NCI-H1930 (cell line): ENCODE measurements at regions not wholly inside any gene's neighbourhood (a gene's known extent, or its start where the extent isn't known, plus 50 kb on each side); places are given as distances from the start of the nearest gene placed in this dataset.

Source experiments
- DNase-seq, 2 experiments: peaks; one replicate each; lab custom pipeline; 2025; lab: John Stamatoyannopoulos, UW

DNA sequence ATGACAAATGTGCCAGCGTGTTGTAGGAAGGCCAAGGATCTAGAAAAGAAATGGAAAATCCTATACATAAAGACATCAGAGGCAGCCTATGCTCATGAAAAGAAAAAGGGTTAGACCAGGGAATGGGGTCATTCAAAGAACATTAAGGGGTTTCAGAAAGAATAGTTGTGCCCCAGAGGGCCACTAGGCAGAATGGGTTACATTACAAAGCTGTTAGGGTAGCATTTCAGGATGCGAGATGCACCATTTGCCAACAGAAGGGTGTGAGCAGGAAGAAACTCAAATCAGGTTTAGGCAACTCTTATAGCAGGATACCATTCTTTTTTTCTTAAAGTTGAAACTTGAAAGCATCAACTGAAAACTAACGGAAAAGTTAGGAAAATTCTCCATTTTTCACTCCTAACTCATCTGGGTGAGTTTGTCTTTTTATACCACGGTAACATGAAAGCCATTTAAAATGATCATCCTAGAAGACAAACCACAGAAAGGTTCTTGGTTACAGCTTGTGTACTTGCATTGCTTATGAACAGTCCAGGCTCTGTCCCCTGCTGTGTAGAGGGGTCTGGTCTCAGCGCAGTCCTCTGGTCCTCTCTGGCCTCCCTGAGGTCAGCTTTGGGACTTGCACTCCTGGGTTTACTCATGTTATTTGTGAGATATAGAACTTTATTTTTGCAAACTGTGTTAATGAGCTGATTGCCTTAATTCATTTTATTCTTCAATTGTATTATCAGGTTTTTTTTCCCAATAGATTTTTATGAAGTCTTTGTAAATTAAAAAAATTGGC is 209.1 kb downstream of the DACT1 start:
- no peak for DNase-seq

DNA sequence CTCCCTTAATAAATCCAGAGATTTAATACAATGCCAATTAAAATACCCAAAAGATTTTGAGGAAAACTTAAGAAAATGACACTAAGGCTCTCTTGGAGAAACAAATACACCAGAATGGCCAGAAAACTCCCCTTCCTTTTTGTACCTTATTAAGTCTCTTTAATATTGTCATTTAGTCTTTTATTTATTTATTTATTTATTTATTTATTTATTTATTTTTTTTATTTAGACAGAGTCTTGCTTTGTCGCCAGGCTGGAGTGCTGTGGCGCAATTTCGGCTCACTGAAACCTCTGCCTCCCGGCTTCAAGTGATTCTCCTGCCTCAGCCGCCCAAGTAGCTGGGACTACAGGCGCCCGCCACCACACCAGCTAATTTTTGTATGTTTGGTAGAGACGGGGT is 210.6 kb downstream of the DACT1 start:
- DNase-seq, result no peak

- DNase-seq, result no peak
These were observed 211.8 kb downstream of the DACT1 start for GRCh38 chr14:58849601-58850000.

DNA sequence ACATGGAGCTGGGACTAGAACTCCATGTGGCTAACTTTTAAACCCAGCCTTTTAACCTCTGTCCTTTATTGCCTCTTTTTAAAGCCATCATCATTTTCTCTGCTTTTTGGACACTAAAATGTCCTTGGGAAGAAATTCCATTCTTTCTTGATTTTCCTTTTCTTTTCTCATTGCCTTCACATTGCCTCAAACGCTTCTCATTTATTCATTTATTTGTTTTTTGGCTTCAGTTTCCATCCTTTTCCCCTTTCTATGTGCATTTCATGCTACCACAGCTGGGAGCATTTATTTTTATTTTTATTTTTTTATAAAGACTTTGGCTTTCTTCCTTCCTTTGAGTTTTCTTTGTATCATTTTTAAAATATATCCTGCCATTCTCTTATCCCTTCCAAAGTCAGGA is 212.2 kb downstream of the DACT1 start:
- no peak for DNase-seq

GRCh38 chr14:58861586-58861985 is 223.8 kb downstream of the DACT1 start:
- no peak for DNase-seq

GRCh38 chr14:58862416-58863160 is 224.8 kb downstream of the DACT1 start:
- no peak for DNase-seq

DNA sequence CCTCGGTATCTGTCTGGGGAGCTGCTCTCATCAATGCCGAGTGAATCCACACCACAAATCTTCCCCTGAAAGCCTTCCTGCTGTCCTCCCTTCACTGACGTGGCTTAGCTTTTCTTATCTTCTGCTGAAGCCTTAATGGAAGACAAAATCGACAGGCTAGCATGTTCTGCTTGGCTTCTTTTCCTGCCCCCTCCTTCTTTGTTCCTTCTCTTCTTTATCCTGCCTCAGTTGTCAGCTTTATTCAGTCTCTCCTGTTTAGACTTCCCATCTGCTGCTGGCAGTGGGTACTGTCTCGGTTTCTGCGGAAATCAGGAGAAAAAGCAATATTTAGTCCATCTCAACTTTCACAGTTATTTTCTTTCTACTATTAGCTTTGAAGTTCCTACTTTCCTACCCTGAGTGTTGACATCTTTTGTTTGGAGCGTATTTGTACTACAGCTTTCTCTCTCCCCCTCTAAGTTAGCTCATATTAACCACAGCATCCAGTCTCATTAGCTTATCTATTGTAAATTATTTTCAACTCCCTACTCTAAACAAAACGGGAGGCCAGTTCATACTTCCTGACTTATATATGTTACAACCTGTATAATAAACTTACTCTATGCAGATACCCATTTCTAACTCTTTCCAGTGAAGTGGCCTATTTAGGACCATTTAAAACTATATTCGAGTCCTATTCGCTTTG is 226.0 kb downstream of the DACT1 start:
- no peak for DNase-seq

- no peak for DNase-seq
These were observed 227.2 kb downstream of the DACT1 start for GRCh38 chr14:58864751-58865513.

DNA sequence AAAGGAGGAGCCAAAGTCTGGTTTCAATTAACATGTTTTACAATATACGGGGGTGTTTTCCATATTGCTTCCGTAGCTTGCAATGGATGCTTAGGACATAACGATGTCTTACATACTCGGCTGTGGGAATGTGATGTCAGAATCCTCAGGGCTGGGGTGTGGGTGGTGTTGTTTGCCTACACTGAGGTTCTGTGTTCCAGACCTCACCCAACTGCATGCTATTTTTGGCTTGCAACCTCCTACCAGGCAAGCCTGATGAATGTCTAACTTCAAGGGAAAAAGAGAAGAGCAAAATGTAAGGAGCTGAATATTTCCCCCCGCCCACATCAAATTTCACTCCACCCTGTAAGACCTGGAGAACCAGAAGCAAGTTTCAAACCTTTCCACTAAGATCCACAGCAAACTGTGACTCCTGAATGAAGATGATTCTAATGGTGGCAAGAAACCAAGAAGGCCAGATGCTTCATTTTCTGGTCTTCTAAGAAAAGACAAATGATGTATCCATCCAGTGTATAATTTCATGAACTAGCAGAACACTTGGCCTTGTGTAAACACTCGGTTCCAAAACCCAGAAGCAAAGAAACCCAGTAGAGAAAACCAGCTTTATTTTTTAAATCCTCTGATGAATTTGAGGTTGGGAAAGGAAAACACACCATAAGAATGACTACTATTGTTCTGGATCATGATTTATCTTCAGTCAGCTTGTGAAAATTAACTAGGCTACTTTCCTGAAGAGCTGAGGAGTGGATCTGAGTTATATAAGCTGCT is 227.9 kb downstream of the DACT1 start:
- DNase-seq, result no peak

- DNase-seq, result no peak
These were observed 228.6 kb downstream of the DACT1 start for GRCh38 chr14:58866391-58866790.

DNA sequence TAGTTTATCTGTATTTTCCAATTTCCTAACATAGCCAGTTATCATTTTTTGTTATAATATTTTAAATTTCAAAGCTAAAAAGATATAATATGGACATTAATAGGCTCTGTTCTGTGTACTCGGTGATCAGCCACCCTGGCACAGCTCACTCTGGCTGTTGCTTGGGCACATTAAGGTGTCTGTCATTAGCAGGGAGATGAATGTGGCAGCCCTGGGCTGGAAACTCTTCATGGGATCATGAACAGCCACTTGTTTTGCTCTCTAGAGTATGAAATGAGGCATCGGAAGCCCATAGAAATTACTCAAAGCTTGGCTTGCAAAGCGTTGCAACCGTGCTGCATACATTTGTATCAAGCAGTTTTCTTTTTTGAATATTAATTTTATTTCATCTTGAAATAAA is 233.2 kb downstream of the DACT1 start:
- DNase-seq, result no peak

DNA sequence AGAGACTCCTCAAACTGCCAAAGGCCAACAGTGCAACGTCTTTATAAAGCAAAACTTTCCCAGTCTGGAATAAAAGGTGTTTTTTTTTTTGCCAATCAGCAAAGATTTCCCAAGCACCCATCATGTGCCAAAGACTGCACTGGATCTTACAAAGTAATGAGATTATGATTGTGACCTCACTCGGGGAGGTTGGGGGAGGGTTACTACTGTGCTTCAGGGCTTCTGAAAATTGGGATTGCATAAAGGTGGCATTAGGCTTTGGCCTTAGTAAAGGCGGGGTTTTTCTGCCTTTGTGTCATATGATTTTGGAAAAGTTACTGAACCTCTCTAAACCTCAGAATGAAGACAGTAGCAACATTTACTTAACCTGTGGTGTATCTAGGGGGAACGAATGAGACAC is 233.8 kb downstream of the DACT1 start:
- no peak for DNase-seq

- no peak for DNase-seq
These were observed 234.3 kb downstream of the DACT1 start for GRCh38 chr14:58872061-58872460.

DNA sequence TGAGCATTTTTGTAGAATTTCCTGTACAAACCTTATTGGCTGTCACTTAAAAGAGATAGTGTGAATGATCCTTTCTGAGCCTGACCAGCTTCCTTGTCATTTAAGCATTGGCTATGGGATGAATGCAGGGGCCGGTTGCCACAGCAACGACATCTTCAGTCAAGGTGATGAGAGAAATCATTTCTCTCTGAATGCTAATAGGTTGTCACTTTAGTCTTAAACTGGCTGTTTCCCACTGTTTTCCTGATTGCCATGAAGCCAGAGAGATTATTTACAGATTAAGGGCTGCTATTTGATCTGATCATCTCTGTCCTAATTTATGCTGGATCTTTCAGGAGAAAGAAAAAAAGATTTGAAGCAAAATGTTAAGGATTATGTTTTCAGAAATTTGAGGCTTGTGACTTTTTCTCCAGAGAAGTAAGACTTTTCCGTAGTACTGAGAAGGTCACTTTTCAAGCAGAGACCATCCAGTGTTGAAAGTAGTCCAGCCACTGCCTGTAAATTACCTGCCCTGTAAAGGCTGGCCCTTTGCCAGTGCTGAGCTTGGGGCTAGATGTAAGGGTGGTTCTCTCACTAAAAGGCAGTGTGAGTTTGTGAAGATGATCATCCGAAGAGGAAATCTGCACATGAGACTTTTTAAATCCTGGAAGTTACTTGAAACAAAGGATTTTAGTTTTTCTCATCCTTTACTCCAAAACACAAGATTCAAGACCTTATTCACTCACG is 235.6 kb downstream of the DACT1 start:
- no peak for DNase-seq

DNA sequence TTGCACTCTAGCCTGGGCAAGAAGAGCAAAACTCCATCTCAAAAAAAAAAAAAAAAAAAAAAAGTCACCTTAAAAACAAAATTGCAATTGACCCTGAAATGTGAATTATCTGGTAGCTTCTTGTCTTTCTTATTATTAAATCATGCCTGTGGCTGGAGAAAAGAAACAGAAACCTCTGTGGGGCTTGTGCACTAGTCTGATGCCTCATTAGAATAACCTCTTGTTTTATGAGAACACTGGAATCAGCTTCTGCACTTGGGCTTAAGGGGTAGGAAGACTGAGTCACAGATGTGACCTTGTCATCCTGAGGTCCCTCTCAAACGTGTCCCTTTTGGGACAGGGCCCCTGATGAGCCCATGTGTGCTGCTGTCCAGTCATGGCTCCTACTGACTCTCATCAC is 237.9 kb downstream of the DACT1 start:
- no peak for DNase-seq

DNA sequence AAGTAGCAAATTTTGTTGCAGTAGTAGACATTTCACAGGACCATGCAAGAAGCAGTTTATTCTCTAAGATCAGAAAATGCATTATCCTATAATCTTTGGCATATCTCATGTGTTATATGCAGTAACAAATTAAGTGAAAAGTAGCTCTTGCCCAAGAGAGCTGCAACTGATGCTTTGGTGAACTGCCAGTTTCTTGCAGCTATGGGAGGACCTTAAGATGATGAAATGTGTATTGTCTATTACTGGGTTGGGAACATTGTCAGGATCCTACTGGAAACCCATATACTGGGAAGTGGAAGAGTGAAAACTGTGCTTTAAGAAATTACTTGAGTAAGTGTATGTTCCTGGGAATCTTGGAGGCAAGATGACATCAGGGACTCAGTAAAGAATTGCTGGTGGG is 238.8 kb downstream of the DACT1 start:
- DNase-seq, result no peak

DNA sequence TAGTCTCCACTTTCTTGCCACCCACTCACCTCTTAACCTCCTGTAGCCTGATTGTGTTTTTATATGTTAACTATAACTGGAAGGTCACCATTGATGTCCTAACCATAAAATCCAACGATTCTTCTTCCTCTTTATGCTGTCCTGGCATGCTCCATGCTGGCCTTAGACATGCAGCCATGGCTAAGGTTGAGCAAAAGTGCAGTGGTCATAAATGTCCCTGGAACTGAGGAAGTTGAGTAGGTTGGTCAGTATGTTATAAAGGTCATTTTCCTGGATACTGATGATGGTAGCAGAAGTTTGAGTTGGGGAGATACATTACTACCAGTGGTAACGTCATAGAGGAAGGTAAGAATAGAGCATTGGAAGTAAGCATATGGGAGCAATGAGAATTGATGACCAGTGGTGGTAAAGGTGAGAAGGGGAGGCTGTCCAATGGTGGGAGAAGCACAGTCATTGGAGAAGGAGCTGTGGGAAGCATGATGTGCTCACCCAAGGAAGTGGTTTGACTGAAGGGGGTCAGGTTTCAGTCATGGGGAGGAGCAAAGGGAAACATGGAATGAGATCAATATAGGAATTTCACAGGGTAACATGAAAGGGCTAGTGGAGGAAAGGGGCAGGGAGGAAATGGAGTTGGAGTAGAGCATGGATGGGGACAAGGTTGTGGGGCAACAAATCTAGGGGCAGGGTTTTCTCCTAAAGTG is 240.8 kb downstream of the DACT1 start:
- DNase-seq, result no peak

DNA sequence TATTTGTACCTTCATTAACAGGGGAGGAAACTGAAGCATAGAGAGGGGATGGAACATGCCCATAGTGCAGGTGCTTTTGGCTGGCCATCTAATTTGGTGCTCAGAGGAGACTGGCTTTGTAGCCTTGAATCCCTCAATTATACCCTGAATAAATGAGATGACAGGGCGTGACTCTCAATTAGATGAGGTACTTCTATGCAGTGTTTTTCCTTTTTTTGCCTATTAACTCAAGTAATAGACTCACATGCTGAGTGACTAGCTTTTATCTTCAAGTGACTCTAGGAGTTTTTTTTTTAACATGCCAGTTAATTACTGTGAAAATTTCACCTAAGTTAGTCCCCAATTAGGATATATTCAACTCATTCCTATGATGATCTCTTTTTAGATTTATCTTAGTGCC is 243.7 kb downstream of the DACT1 start:
- no peak for DNase-seq

DNA sequence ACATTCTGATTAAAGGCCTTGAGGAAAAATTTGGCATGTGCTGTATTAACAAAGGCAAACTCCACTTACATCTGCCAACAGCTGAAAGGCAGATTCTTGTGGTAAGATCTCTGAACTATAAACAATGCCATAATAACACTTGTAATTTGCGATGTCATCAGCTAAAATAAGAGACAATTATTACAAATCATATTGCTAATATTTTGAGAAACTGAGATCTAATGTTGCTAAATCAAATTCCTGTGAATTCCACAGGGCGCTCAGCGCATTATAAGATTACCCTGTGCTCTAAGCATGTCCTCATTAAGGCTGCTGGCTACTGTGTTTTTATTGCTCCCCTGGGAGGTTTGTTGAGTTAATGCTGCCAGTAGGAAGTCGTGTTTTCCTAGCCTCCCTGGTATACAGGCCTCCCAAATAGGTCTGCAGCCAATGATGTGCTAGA is 244.8 kb downstream of the DACT1 start:
- peak; percentile 38 to 51 for DNase-seq

DNA sequence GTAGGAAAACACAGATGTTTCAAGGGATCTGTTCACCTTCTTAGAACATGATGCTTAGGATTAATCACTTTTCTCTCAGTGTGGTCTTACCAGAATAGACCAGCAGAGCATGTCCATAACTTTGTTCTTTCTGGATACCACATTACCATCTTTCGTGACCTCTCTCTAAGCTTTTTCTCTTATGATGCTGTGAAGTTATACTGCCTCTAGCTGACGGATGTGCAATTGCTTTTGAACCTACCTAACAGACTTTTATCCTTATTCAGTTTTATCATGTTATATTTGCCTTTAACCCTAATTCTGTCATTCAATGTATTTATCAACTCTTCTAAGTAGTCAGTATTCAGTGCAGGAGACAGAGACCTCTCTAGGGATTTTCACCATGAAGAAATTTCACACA is 246.7 kb downstream of the DACT1 start:
- DNase-seq, result no peak
